MM.1S (cell line): ENCODE measurements at regions not wholly inside any gene's neighbourhood (a gene's known extent, or its start where the extent isn't known, plus 50 kb on each side); places are given as distances from the start of the nearest gene placed in this dataset.

Source experiments
- DNase-seq: peaks from one replicate; pipeline ENCODE4 v3.0.0-alpha.2; 2015
- H2AFZ ChIP-seq: fragments of 300-600 bp; sonication (generic); 2 replicates; pipeline ENCODE4 v1.6.0; 2016; ENCODE audit warnings: antibody characterized with exemption, low read length
- H3F3A ChIP-seq: fragments of 300-600 bp; sonication (generic); 2 replicates; pipeline ENCODE4 v1.6.1; 2016; ENCODE audit warnings: mild to moderate bottlenecking, antibody characterized with exemption, low read length, moderate library complexity, mixed read lengths; ENCODE audit not compliant: insufficient read depth
- H3K27ac ChIP-seq: fragments of 300-600 bp; sonication (generic); 2 replicates; pipeline ENCODE4 v1.5.1; 2016; ENCODE audit warnings: mild to moderate bottlenecking, low read length
- H3K27me3 ChIP-seq: fragments of 300-600 bp; sonication (generic); replicated peaks from 2 replicates; pipeline ENCODE4 v1.6.0; 2016; ENCODE audit warnings: low read length; ENCODE audit not compliant: insufficient read depth
- H3K36me3 ChIP-seq: fragments of 300-600 bp; sonication (generic); replicated peaks from 2 replicates; pipeline ENCODE4 v1.6.1; 2016; ENCODE audit warnings: mild to moderate bottlenecking, low read length, mixed read lengths; ENCODE audit not compliant: insufficient read depth
- H3K4me1 ChIP-seq: fragments of 300-600 bp; sonication (generic); 2 replicates; pipeline ENCODE4 v1.6.1; 2016; ENCODE audit warnings: low read length, mixed read lengths
- H3K4me2 ChIP-seq: fragments of 300-600 bp; sonication (generic); 2 replicates; pipeline ENCODE4 v1.6.0; 2016; ENCODE audit warnings: low read depth, low read length
- H3K4me3 ChIP-seq: fragments of 300-600 bp; sonication (generic); 2 replicates; pipeline ENCODE4 v1.5.1; 2016; ENCODE audit warnings: low read length, mixed read lengths
- H3K79me2 ChIP-seq: fragments of 300-600 bp; sonication (generic); 2 replicates; pipeline ENCODE4 v1.6.1; 2016; ENCODE audit warnings: mixed run types, low read length, mixed read lengths
- H3K9ac ChIP-seq: fragments of 300-600 bp; sonication (generic); 2 replicates; pipeline ENCODE4 v1.6.1; 2016; ENCODE audit warnings: low read length, mixed read lengths
- H3K9me2 ChIP-seq: fragments of 300-600 bp; sonication (generic); replicated peaks from 2 replicates; pipeline ENCODE4 v1.6.1; 2016; ENCODE audit warnings: mild to moderate bottlenecking, low read length, mixed read lengths; ENCODE audit not compliant: insufficient read depth
- H3K9me3 ChIP-seq: fragments of 300-600 bp; sonication (generic); replicated peaks from 2 replicates; pipeline ENCODE4 v1.6.1; 2016; ENCODE audit warnings: mild to moderate bottlenecking, low read length, mixed read lengths; ENCODE audit not compliant: insufficient read depth
- H4K20me1 ChIP-seq: fragments of 300-600 bp; sonication (generic); 2 replicates; pipeline ENCODE4 v1.6.1; 2016; ENCODE audit warnings: mild to moderate bottlenecking, low read length, moderate library complexity, mixed read lengths; ENCODE audit not compliant: insufficient read depth
- EZH2 ChIP-seq: fragments of 300-600 bp; sonication (generic); optimal IDR thresholded peaks from 2 replicates; pipeline ENCODE3; 2017; ENCODE audit warnings: low read depth, mild to moderate bottlenecking, antibody characterized with exemption, low read length, mixed read lengths
- EZH2phosphoT487 ChIP-seq: fragments of 300-600 bp; sonication (generic); IDR thresholded peaks from 2 replicates; pipeline ENCODE4 v1.6.1; 2018; ENCODE audit warnings: antibody characterized with exemption, low read length
- TF ChIP-seq, protein P1 (sequence below): fragments of 300-600 bp; sonication (generic); IDR thresholded peaks from 2 replicates; pipeline ENCODE4 v1.5.1; 2016; ENCODE audit warnings: antibody characterized with exemption, low read length, mixed read lengths

DNA sequence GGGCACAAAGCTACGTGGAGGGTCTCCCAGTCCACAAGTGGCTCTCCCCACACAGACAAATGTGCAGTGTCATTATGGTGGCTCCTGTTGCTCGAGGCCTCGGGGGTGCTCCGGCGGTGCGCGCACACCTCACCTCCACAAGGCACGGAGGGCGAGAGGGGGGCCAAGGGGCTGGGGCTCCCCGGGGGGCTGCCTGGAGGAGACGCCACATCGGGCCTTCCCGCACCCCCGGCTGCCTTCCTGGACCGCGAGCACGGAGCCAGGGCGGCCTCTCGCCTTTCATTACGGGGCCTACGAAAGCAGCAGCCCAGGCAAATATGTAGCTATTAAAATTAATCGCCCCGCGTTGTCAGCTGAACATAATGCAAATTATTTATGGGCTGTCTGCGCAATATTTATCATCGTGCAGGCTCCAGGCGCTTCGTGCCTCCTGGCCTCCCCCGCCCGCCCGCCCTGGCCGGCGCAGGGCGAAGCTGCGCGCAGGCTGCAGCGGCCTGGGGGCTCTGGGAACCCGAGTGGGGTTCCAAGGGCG lies 70.8 kb upstream of the BCOR start:
- Histone ChIP-seq H3K27ac (no peak overlapping the region), H3K4me3 (no peak overlapping the region)

DNA sequence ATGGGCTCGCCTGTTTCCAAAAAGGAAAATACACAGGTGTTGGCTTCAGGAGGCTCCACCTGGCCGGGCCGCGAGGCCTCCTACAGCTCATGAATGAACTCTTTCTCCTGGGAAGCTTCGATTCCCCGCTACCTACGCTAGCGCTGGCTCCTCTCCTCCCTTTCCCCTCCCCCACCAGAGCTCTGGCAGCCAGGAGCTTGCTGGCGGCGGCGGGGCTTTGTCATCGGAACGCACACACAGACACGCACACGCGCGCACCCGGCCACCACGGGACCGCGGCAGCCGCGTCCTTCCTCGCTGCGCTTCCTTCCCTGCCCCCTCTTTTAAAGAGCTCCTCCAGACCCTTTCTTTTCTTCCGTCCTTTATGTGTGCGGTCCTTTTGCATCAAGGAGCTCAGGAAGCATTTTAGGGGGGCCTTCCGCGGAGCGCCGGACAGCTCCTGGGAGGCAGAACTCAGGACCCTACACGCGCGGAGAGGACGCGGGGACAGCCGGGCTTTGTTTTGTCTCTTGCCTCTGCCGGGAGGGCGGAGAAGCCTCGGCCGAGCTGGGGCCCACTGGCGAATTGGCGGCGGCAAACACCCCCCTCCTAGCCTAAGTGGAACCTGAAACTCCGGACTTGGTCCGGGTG lies 70.2 kb upstream of the BCOR start:
- Histone ChIP-seq H3K79me2 (peaks cover 30% of the 10 kb centered on the region), H2AFZ (no peak overlapping the region), H3K36me3 (no peaks in the 10 kb centered on the region), H3K4me2 (no peak overlapping the region), H4K20me1 (no peaks in the 10 kb centered on the region), H3K4me1 (peaks cover under 1% of the 10 kb centered on the region; the same call in 1 of the 2 replicates), H3F3A (peaks cover 2% of the 10 kb centered on the region; the same call in 1 of the 2 replicates), H3K9me3 (no peaks in the 10 kb centered on the region), H3K27ac (no peak overlapping the region), H3K4me3 (no peak overlapping the region), H3K9me2 (no peaks in the 10 kb centered on the region), H3K9ac (no peak overlapping the region), H3K27me3 (no peaks in the 10 kb centered on the region)
- TF ChIP-seq, protein P1, sequence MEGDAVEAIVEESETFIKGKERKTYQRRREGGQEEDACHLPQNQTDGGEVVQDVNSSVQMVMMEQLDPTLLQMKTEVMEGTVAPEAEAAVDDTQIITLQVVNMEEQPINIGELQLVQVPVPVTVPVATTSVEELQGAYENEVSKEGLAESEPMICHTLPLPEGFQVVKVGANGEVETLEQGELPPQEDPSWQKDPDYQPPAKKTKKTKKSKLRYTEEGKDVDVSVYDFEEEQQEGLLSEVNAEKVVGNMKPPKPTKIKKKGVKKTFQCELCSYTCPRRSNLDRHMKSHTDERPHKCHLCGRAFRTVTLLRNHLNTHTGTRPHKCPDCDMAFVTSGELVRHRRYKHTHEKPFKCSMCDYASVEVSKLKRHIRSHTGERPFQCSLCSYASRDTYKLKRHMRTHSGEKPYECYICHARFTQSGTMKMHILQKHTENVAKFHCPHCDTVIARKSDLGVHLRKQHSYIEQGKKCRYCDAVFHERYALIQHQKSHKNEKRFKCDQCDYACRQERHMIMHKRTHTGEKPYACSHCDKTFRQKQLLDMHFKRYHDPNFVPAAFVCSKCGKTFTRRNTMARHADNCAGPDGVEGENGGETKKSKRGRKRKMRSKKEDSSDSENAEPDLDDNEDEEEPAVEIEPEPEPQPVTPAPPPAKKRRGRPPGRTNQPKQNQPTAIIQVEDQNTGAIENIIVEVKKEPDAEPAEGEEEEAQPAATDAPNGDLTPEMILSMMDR = no peak
- TF ChIP-seq EZH2phosphoT487 = no peak
- no peak for TF ChIP-seq EZH2
- DNase-seq = no peak

More for the DNA sequence above, 70.8 kb upstream of the BCOR start:
- Histone ChIP-seq H3K36me3 (no peaks in the 10 kb centered on the region), H3K4me1 (peaks cover 7% of the 10 kb centered on the region), H3K9ac (no peak overlapping the region), H3F3A (peaks cover 6% of the 10 kb centered on the region), H2AFZ (no peak overlapping the region), H3K27me3 (no peaks in the 10 kb centered on the region), H4K20me1 (no peaks in the 10 kb centered on the region), H3K9me3 (no peaks in the 10 kb centered on the region), H3K9me2 (no peaks in the 10 kb centered on the region), H3K4me2 (no peak overlapping the region), H3K79me2 (peaks cover 35% of the 10 kb centered on the region)
- DNase-seq = no peak
- TF ChIP-seq EZH2 (no peak), EZH2phosphoT487 (no peak)
- TF ChIP-seq, protein P1 = no peak

DNA sequence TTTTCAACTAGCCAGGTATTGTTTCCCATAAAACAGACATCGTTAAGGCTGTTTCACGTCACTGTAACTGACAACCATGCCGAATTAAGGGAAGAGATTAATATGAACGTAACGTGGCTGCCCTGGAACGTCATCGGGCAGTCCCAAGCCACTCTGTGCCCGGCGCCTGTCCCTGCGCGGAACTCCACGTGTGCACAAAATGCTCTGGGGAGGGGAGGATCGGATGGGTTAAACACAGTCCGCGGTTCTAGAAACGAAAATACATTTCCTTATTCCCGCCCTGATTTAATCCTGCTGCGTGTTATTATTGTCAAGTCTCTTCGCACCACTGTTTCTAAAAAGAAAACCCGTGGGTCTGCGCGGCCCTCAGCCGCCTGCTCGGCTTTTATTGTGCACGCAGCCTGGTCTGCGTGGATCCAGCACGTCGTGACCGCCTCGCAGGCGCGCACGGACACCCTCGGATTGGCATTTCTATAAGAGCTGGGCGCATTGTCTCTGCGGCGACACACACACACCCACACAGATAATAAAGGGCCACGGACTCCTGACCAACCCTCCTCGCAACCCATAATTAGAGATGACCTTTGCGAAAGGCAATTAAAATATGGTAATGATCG lies 69.6 kb upstream of the BCOR start:
- TF ChIP-seq EZH2 (no peak), EZH2phosphoT487 (no peak)
- TF ChIP-seq, protein P1 = no peak
- Histone ChIP-seq H3K4me2 (no peak overlapping the region), H3K27me3 (no peaks in the 10 kb centered on the region), H3K36me3 (no peaks in the 10 kb centered on the region), H3K79me2 (peaks cover 23% of the 10 kb centered on the region), H2AFZ (no peak overlapping the region), H3K27ac (no peak overlapping the region), H3F3A (peaks cover 2% of the 10 kb centered on the region; the same call in 1 of the 2 replicates), H3K9me3 (no peaks in the 10 kb centered on the region), H3K9me2 (no peaks in the 10 kb centered on the region), H3K4me1 (no peaks in the 10 kb centered on the region), H4K20me1 (no peaks in the 10 kb centered on the region), H3K9ac (no peak overlapping the region), H3K4me3 (no peak overlapping the region)
- no peak for DNase-seq
